ENCODE measurements at regions not wholly inside any gene's neighbourhood (a gene's known extent, or its start where the extent isn't known, plus 50 kb on each side); places are given as distances from the start of the nearest gene placed in this dataset.

GRCh38 chr1:59089036-59089798 lies 207.7 kb upstream of the FGGY start:
- DNase-seq (ENCODE audit: low read depth in 1 of 2, low spot score in 1 of 2): no peak
- Histone ChIP-seq H3K27me3 (ENCODE audit: insufficient read depth, poor library complexity, severe bottlenecking) (no peaks in the 10 kb centered on the region), H3K27ac (replicated peaks) (no peak overlapping the region), H3K4me3 (replicated peaks; ENCODE audit: insufficient read depth, low read length) (no peak overlapping the region)
- TF ChIP-seq, protein P1, sequence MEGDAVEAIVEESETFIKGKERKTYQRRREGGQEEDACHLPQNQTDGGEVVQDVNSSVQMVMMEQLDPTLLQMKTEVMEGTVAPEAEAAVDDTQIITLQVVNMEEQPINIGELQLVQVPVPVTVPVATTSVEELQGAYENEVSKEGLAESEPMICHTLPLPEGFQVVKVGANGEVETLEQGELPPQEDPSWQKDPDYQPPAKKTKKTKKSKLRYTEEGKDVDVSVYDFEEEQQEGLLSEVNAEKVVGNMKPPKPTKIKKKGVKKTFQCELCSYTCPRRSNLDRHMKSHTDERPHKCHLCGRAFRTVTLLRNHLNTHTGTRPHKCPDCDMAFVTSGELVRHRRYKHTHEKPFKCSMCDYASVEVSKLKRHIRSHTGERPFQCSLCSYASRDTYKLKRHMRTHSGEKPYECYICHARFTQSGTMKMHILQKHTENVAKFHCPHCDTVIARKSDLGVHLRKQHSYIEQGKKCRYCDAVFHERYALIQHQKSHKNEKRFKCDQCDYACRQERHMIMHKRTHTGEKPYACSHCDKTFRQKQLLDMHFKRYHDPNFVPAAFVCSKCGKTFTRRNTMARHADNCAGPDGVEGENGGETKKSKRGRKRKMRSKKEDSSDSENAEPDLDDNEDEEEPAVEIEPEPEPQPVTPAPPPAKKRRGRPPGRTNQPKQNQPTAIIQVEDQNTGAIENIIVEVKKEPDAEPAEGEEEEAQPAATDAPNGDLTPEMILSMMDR (IDR thresholded peaks at IDR 0.05; ENCODE audit: insufficient read depth, low read length): no peak
- TF ChIP-seq SPI1 (IDR thresholded peaks at IDR 0.05; ENCODE audit: borderline replicate concordance, low read depth): peak; percentile 53; the same call in 1 of the 2 replicates

GRCh38 chr1:59089922-59090457 lies 206.9 kb upstream of the FGGY start:
- no peak overlapping the region for H3K27ac ChIP-seq (replicated peaks)
- H3K27me3 ChIP-seq (ENCODE audit: insufficient read depth, poor library complexity, severe bottlenecking): no peaks in the 10 kb centered on the region
- no peak overlapping the region for H3K4me3 ChIP-seq (replicated peaks; ENCODE audit: insufficient read depth, low read length)
- DNase-seq (ENCODE audit: low read depth in 1 of 2, low spot score in 1 of 2): no peak
- TF ChIP-seq GABPA (IDR thresholded peaks at IDR 0.05; ENCODE audit: low read depth) (no peak), REST (IDR thresholded peaks at IDR 0.05; ENCODE audit: insufficient replicate concordance, low read depth) (no peak), POLR2AphosphoS5 (IDR thresholded peaks at IDR 0.05; ENCODE audit: low read depth) (no peak), SPI1 (IDR thresholded peaks at IDR 0.05; ENCODE audit: borderline replicate concordance, low read depth) (no peak)
- TF ChIP-seq, protein P1 (IDR thresholded peaks at IDR 0.05; ENCODE audit: insufficient read depth, low read length): no peak

- no peaks in the 10 kb centered on the region for H3K27me3 ChIP-seq (ENCODE audit: insufficient read depth, poor library complexity, severe bottlenecking)
- DNase-seq (ENCODE audit: low read depth in 1 of 2, low spot score in 1 of 2): no peak
- no peak for TF ChIP-seq POLR2AphosphoS5 (IDR thresholded peaks at IDR 0.05; ENCODE audit: low read depth)
- TF ChIP-seq GABPA (IDR thresholded peaks at IDR 0.05; ENCODE audit: low read depth): no peak
- H3K4me3 ChIP-seq (replicated peaks; ENCODE audit: insufficient read depth, low read length): no peak overlapping the region
- H3K27ac ChIP-seq (replicated peaks): no peak overlapping the region
Observed at GRCh38 chr1:59092126-59092525, 204.8 kb upstream of the FGGY start.

DNA sequence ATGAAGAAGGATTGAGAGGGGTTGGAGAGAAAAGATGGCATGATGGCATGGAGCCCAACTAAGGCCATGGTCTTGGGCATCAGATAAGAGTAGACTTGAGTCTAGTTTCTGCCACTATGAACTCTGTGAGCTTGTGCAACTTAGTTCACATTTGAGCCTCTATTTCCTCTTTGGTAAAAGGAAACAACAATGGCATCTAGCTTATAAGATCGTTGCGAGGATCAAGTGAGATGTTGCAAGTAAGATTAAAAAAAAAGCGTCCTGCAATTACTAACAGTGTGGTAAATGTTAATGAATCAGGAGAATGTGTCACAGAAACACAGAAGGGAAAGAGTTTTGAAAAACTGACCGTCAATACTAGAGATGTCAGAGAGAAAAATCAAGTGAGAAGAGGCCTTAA lies 202.9 kb upstream of the FGGY start:
- Histone ChIP-seq H3K4me3 (replicated peaks; ENCODE audit: insufficient read depth, low read length) (no peak overlapping the region), H3K27ac (replicated peaks) (no peak overlapping the region), H3K27me3 (ENCODE audit: insufficient read depth, poor library complexity, severe bottlenecking) (no peaks in the 10 kb centered on the region)
- DNase-seq (ENCODE audit: low read depth in 1 of 2, low spot score in 1 of 2): peak in 1 of 2 experiments; percentile 28
- TF ChIP-seq REST (IDR thresholded peaks at IDR 0.05; ENCODE audit: insufficient replicate concordance, low read depth) (no peak), SPI1 (IDR thresholded peaks at IDR 0.05; ENCODE audit: borderline replicate concordance, low read depth) (no peak), GABPA (IDR thresholded peaks at IDR 0.05; ENCODE audit: low read depth) (no peak), POLR2AphosphoS5 (IDR thresholded peaks at IDR 0.05; ENCODE audit: low read depth) (no peak)
- TF ChIP-seq, protein P1 (IDR thresholded peaks at IDR 0.05; ENCODE audit: insufficient read depth, low read length): no peak

Data from HL-60 (cell line).